Keratinocyte (primary cell): ENCODE measurements at regions not wholly inside any gene's neighbourhood (a gene's known extent, or its start where the extent isn't known, plus 50 kb on each side); places are given as distances from the start of the nearest gene placed in this dataset.

Source experiments
- DNase-seq: peaks from one replicate; pipeline ENCODE4 v3.0.0-alpha.2; 2011; ENCODE audit warnings: low read depth, missing footprints, low spot score
- FAIRE-seq: peaks from 2 replicates; lab custom pipeline; 2011; peaks lifted over from hg19 to GRCh38; lab: Jason Lieb, UNC
- H2AFZ ChIP-seq: 2 replicates; pipeline ENCODE4 v1.6.0; 2012; ENCODE audit warnings: low read length, control low read depth, inconsistent platforms; ENCODE audit not compliant: control insufficient read depth
- H3K27ac ChIP-seq: 2 replicates; pipeline ENCODE4 v1.5.1; 2011; ENCODE audit warnings: low read length; ENCODE audit not compliant: control insufficient read depth, insufficient read depth
- H3K27me3 ChIP-seq: 3 replicates; pipeline ENCODE4 v1.6.0; 2011; ENCODE audit warnings: low read length; ENCODE audit not compliant: control insufficient read depth, insufficient read depth; ENCODE audit errors: extremely low read depth
- H3K36me3 ChIP-seq, 2 experiments: 2 replicates in 1 of 2; 3 replicates in 1 of 2; pipeline ENCODE4 v1.5.1; 2011; ENCODE audit warnings: low read length in 2 of 2, mild to moderate bottlenecking in 1 of 2; ENCODE audit not compliant: control insufficient read depth in 2 of 2, insufficient read depth in 2 of 2; ENCODE audit errors: extremely low read depth in 1 of 2
- H3K4me1 ChIP-seq: 3 replicates; pipeline ENCODE4 v1.5.1; 2011; ENCODE audit warnings: low read length; ENCODE audit not compliant: control insufficient read depth, insufficient read depth; ENCODE audit errors: extremely low read depth
- H3K4me2 ChIP-seq: 3 replicates; pipeline ENCODE4 v1.6.0; 2011; ENCODE audit warnings: low read depth, low read length; ENCODE audit not compliant: control insufficient read depth, insufficient read depth; ENCODE audit errors: extremely low read depth
- H3K4me3 ChIP-seq, 3 experiments: fragments of 200-600 bp in 1 of 3; sonication (generic) in 1 of 3; 2 replicates in 2 of 3; 3 replicates in 1 of 3; pipeline ENCODE4 v1.5.1; 2011 to 2016; ENCODE audit warnings: low read length in 3 of 3, mild to moderate bottlenecking in 3 of 3, control low read depth in 2 of 3, inconsistent platforms in 1 of 3, low read depth in 1 of 3, mixed read lengths in 1 of 3, mixed run types in 1 of 3, moderate library complexity in 1 of 3; ENCODE audit not compliant: control insufficient read depth in 2 of 3, insufficient read depth in 2 of 3; ENCODE audit errors: extremely low read depth in 1 of 3
- H3K79me2 ChIP-seq: 2 replicates; pipeline ENCODE4 v1.6.0; 2012; ENCODE audit warnings: low read length; ENCODE audit not compliant: control insufficient read depth, insufficient read depth
- H3K9ac ChIP-seq: 3 replicates; pipeline ENCODE4 v1.6.0; 2011; ENCODE audit warnings: low read length; ENCODE audit not compliant: control insufficient read depth, insufficient read depth; ENCODE audit errors: extremely low read depth
- H3K9me1 ChIP-seq: 3 replicates; pipeline ENCODE4 v1.6.0; 2011; ENCODE audit warnings: low read length; ENCODE audit not compliant: control insufficient read depth, insufficient read depth; ENCODE audit errors: extremely low read depth
- H3K9me3 ChIP-seq: 2 replicates; pipeline ENCODE4 v1.5.1; 2012; ENCODE audit warnings: low read depth, low read length; ENCODE audit not compliant: control insufficient read depth
- H4K20me1 ChIP-seq: 3 replicates; pipeline ENCODE4 v1.6.0; 2011; ENCODE audit warnings: low read length; ENCODE audit not compliant: control insufficient read depth, insufficient read depth; ENCODE audit errors: extremely low read depth
- CTCF ChIP-seq, 3 experiments: IDR thresholded peaks in 1 of 3; conservative IDR thresholded peaks in 1 of 3; optimal IDR thresholded peaks in 1 of 3; 2 replicates in 2 of 3; 3 replicates in 1 of 3; pipeline versions ENCODE3 to v1.5.1; 2011; ENCODE audit warnings: low read length in 3 of 3, mild to moderate bottlenecking in 3 of 3, moderate library complexity in 2 of 3, control low read depth in 1 of 3, inconsistent platforms in 1 of 3; ENCODE audit not compliant: insufficient read depth in 2 of 3; ENCODE audit errors: extremely low read depth in 1 of 3
- EZH2 ChIP-seq: IDR thresholded peaks from one replicate; pipeline ENCODE4 v1.6.1; 2012; ENCODE audit warnings: inconsistent platforms, mild to moderate bottlenecking, low read length, moderate library complexity
- dilution Hi-C: fragments of 300-500 bp; cut with MboI; formaldehyde crosslinking; loops from one replicate; pipeline ENCODE4 v1.7.0; 2020; ENCODE audit warnings: low sequenced_read_pairs; ENCODE audit not compliant: extremely low pct_ligation_motif_present

- DNase-seq (no peak), FAIRE-seq (no peak)
- H2AFZ ChIP-seq, result no peak overlapping the region
- H3K9me1 ChIP-seq, result no peaks in the 10 kb centered on the region
- H3K9ac ChIP-seq, result no peak overlapping the region
- no peaks in the 10 kb centered on the region for H3K79me2 ChIP-seq
- dilution Hi-C loops, result no loop called here
- H3K9me3 ChIP-seq, result no peaks in the 10 kb centered on the region
- no peaks in the 10 kb centered on the region for H4K20me1 ChIP-seq
- H3K4me1 ChIP-seq, result no peaks in the 10 kb centered on the region
- no peaks in the 10 kb centered on the region for H3K36me3 ChIP-seq
- TF ChIP-seq CTCF (optimal IDR thresholded peaks at IDR 0.05 in 1 of 3, IDR thresholded peaks at IDR 0.05 in 1 of 3, conservative IDR thresholded peaks at IDR 0.05 in 1 of 3; ENCODE audit: extremely low read depth in 1 of 3, insufficient read depth in 2 of 3, low read length in 3 of 3), result no peak
- no peak for TF ChIP-seq EZH2
- no peak overlapping the region for H3K27ac ChIP-seq
- no peak overlapping the region for H3K4me3 ChIP-seq
- no peak overlapping the region for H3K4me2 ChIP-seq
- no peaks in the 10 kb centered on the region for H3K27me3 ChIP-seq
These were observed 243.0 kb upstream of the LYPLAL1 start for GRCh38 chr1:218930472-218931241.

- no peak for DNase-seq
- no peak overlapping the region for H3K4me3 ChIP-seq
- H3K79me2 ChIP-seq, result no peaks in the 10 kb centered on the region
- H3K27me3 ChIP-seq, result no peaks in the 10 kb centered on the region
- H3K4me2 ChIP-seq, result no peak overlapping the region
- no peaks in the 10 kb centered on the region for H3K4me1 ChIP-seq
- no peak overlapping the region for H2AFZ ChIP-seq
- TF ChIP-seq CTCF (optimal IDR thresholded peaks at IDR 0.05 in 1 of 3, IDR thresholded peaks at IDR 0.05 in 1 of 3, conservative IDR thresholded peaks at IDR 0.05 in 1 of 3; ENCODE audit: extremely low read depth in 1 of 3, insufficient read depth in 2 of 3, low read length in 3 of 3), result no peak
- TF ChIP-seq EZH2, result no peak
- no peaks in the 10 kb centered on the region for H4K20me1 ChIP-seq
- dilution Hi-C loops, result no loop called here
- H3K27ac ChIP-seq, result no peak overlapping the region
- H3K9ac ChIP-seq, result no peak overlapping the region
- no peaks in the 10 kb centered on the region for H3K9me1 ChIP-seq
- no peak for FAIRE-seq
- no peaks in the 10 kb centered on the region for H3K9me3 ChIP-seq
- no peaks in the 10 kb centered on the region for H3K36me3 ChIP-seq
These were observed 242.4 kb upstream of the LYPLAL1 start for GRCh38 chr1:218931324-218931723.
